Duodenal mucosa (tissue), 2 donors: ENCODE measurements at regions not wholly inside any gene's neighbourhood (a gene's known extent, or its start where the extent isn't known, plus 50 kb on each side); places are given as distances from the start of the nearest gene placed in this dataset.

Experiments used
- H3K27ac ChIP-seq: one replicate; pipeline ENCODE4 v1.7.0; 2013; ENCODE audit warnings: low read depth, low read length
- H3K27me3 ChIP-seq, 2 donors: one replicate each; pipeline ENCODE4 v1.7.0; 2013; ENCODE audit warnings: low read length in 2 of 2, control low read depth in 1 of 2; ENCODE audit not compliant: insufficient read depth in 2 of 2, control insufficient read depth in 1 of 2
- H3K36me3 ChIP-seq, 2 donors: one replicate each; pipeline ENCODE4 v1.7.0; 2013; ENCODE audit warnings: low read length in 2 of 2, control low read depth in 1 of 2; ENCODE audit not compliant: insufficient read depth in 2 of 2, control insufficient read depth in 1 of 2
- H3K4me1 ChIP-seq, 2 donors: one replicate each; pipeline ENCODE4 v1.7.0; 2013; ENCODE audit warnings: low read length in 2 of 2, control low read depth in 1 of 2; ENCODE audit not compliant: insufficient read depth in 2 of 2, control insufficient read depth in 1 of 2
- H3K4me3 ChIP-seq, 2 donors: one replicate each; pipeline ENCODE4 v1.7.0; 2013; ENCODE audit warnings: low read length in 2 of 2, low read depth in 1 of 2
- H3K9ac ChIP-seq, 2 donors: one replicate each; pipeline ENCODE4 v1.7.0; 2013; ENCODE audit warnings: low read length in 2 of 2, low read depth in 1 of 2
- H3K9me3 ChIP-seq, 2 donors: one replicate each; pipeline ENCODE4 v1.7.0; 2013; ENCODE audit warnings: low read length in 2 of 2, control low read depth in 1 of 2; ENCODE audit not compliant: control insufficient read depth in 1 of 2

DNA sequence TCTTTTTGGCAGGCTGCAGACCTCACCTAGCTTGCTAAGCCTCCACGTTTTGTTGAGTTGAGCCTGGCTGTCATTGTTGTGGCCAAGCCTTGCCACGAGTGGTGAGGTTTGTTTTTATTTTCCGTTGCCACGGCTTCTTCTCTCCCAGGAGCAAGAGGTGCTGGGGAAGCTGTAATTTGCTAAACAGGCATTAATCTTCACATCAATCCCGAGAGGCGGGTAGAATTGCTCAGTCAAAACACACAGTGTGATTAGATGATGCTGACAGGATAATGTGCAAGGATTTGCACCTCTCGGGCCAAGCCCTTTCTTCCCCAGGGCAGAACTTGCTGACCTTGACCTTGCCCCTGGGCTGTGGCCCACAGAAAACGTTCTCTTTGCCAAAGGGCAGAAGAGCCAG is 72.2 kb upstream of the ATP6AP2 start:
- Histone ChIP-seq H3K4me3 (no peak overlapping the region), H3K36me3 (no peaks in the 10 kb centered on the region), H3K9me3 (no peaks in the 10 kb centered on the region), H3K27ac (no peak overlapping the region), H3K27me3 (no peaks in the 10 kb centered on the region), H3K9ac (no peak overlapping the region), H3K4me1 (no peaks in the 10 kb centered on the region)

DNA sequence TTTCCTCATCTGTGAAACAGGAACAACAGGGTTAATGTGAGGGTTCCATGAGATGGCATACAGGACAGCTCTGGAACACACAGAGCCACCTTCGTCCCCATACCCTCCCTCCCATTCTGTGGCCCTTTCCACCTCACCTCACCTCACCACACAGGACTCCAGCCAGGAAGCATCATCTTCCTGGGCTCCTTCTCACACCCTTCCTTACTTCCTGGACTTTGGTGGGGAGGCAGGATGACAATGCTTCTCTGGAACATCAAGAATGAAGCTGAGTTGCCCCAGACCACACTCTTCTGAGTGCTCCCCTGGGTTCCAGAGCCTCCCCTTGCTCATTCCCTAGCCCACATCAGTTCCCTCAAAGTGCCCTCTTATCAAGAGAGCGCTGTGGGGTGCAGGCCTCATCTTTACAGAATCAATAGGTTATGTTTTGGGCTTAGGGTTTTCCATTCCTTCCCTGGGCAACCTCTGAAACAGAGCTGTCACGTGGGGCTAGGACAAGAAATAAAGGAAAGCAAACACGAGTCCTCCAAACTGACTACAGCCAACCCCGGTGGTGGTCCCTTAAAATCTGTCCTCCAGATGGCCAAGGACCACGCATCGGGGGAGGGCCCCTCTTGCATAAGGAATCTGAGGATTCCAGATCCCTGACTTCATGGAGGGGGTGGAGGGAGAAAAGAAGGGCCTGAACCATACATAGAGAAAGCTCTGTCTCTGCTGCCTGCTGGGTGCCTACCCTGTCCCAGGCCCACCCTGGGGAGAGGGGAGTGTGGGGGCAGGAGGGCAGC is 74.4 kb upstream of the ATP6AP2 start:
- Histone ChIP-seq H3K4me3 (no peak overlapping the region), H3K9me3 (no peaks in the 10 kb centered on the region), H3K4me1 (no peaks in the 10 kb centered on the region), H3K27me3 (no peaks in the 10 kb centered on the region), H3K27ac (no peak overlapping the region), H3K9ac (no peak overlapping the region), H3K36me3 (no peaks in the 10 kb centered on the region)

DNA sequence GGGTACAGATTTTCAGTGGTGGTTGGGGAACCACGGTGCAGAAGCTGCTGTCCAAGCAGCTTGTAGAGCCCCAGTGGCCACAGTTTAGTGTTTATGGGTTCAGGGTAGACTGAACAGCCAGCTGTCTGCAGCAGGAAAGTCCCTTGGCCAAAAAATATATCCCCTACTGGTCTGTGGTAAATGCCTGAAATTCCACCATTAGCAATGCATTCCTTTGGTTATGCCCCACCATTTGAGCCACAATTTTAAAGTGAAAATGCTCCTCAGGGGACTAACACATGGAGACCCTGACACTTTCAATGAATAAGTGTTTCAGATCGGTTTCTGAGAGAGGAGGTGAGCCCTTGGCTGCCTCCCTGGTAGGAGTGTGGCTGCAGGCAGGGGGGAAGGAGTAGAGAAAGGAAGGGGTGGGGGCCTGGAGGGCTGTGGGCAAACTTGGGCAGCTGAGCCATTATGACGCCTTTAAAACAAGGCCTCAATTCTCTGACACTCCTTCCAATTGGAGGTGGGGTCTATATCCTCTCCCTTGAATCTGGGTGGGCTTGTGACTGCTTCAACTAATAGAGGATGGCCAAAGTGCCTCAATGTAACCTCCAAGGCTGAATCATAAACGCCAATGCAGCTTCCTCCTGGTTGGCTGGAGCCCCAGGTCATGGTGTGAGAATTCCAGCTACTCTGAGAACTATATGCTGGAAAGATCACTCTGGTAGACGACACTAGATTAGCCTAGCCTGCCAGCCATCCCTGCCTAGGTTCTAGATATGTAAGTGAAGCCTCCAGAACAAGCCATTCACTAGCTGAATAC is 75.8 kb upstream of the ATP6AP2 start:
- Histone ChIP-seq H3K4me3 (no peak overlapping the region), H3K9me3 (no peaks in the 10 kb centered on the region), H3K9ac (no peak overlapping the region), H3K27ac (no peak overlapping the region), H3K27me3 (no peaks in the 10 kb centered on the region), H3K4me1 (no peaks in the 10 kb centered on the region), H3K36me3 (no peaks in the 10 kb centered on the region)

DNA sequence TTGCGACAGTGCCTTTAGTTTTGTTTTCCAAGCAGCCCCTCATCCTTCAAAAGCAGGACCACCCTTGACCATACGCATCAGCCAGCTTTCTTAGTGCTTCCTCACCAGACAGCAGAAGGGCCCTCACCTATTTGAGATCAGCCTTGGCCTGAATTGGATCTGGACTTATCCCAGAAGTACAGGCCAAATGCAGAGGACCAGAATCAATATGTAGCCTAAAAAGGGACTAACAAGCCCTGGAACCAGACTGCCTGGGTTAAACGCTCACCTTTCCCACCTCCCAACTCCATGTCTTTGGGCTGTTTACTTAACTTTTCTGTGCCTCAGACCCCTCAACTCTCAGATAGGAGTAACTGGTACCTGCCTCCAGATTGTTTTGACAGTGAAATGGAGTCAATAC is 77.7 kb upstream of the ATP6AP2 start:
- H3K27me3 ChIP-seq: no peaks in the 10 kb centered on the region
- no peaks in the 10 kb centered on the region for H3K4me1 ChIP-seq
- H3K9me3 ChIP-seq: no peaks in the 10 kb centered on the region
- no peak overlapping the region for H3K9ac ChIP-seq
- H3K4me3 ChIP-seq: no peak overlapping the region
- H3K27ac ChIP-seq: no peak overlapping the region
- H3K36me3 ChIP-seq: no peaks in the 10 kb centered on the region

DNA sequence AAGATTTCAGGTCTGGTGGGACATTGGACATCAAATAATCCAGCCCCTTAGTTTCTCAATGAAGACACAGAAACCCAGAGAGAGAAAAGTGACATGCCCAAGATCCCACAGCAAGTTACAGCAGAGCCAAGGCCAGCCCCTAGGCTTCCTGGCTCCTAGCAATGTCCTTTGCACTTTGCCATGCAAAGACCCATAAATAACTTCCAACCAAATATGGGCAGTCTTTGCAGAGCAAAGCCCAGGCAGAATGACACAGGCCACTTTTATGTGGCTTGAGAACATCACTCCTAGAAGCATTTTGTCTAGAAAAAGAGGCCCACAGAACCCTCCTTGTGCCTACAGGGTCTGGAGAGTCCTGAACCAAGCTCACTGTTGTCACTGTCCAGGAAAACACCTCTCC is 78.1 kb upstream of the ATP6AP2 start:
- H3K9me3 ChIP-seq: no peaks in the 10 kb centered on the region
- no peak overlapping the region for H3K27ac ChIP-seq
- H3K4me3 ChIP-seq: no peak overlapping the region
- H3K36me3 ChIP-seq: no peaks in the 10 kb centered on the region
- no peaks in the 10 kb centered on the region for H3K4me1 ChIP-seq
- no peak overlapping the region for H3K9ac ChIP-seq
- no peaks in the 10 kb centered on the region for H3K27me3 ChIP-seq

DNA sequence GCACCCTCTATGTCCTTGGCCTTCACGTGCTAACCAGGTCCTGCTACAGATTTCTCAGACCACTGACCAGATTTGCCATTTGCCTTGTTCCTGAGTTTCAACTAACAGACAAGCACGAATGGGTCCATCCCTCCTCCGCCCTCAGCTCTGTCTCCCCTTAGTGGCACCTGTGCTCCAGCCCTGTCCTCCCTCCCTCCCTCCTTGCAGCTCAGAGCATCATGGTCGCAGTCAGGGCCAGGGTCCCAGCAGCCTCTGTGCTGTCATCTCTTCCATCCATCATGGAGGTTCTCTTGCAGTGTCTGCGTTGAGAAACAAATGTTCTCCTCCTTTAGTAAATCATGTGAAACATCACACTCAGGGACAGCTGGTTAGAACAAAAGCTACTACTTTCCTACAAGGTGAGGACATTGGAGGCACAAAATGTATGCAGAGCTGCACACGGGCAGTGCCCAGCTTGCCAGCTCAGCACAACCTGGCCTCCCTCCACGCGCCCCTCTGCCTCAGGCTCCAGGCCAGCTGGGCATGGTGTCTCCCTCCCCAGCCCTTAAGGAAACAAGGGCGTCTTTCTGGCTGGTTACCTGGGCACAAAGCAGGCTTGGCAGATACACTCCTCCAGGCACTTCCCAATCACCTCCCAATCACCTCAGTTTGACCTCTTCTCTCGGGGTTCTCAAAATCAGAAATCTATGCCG is 79.5 kb upstream of the ATP6AP2 start:
- H3K27me3 ChIP-seq: no peaks in the 10 kb centered on the region

DNA sequence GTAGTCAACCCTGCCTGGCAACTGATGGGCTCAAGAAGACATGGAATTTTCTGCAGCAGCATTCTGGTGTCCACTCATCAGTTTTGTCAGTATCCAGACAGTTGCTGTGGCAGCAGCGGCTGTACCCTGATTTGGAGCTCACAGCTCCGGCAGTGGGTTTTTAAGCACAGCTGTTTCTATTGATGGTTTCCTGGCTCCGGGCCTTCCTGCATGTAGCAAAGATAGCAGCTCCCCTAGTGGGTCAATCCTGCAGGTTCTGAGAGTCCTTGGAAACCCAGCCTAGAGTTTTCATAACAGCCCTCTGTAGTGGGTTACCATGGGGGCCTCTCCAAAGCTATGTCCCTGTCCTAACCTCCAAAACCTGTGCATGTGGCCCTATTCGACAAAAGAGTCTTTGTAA is 84.0 kb upstream of the ATP6AP2 start:
- H3K9me3 ChIP-seq: no peaks in the 10 kb centered on the region
- H3K27me3 ChIP-seq: no peaks in the 10 kb centered on the region
- H3K27ac ChIP-seq: no peak overlapping the region
- no peaks in the 10 kb centered on the region for H3K36me3 ChIP-seq
- H3K4me1 ChIP-seq: no peaks in the 10 kb centered on the region
- no peak overlapping the region for H3K9ac ChIP-seq
- no peak overlapping the region for H3K4me3 ChIP-seq

More for the DNA sequence above, 79.5 kb upstream of the ATP6AP2 start:
- Histone ChIP-seq H3K4me1 (no peaks in the 10 kb centered on the region), H3K9ac (no peak overlapping the region), H3K9me3 (no peaks in the 10 kb centered on the region), H3K36me3 (no peaks in the 10 kb centered on the region), H3K27ac (no peak overlapping the region), H3K4me3 (no peak overlapping the region)

DNA sequence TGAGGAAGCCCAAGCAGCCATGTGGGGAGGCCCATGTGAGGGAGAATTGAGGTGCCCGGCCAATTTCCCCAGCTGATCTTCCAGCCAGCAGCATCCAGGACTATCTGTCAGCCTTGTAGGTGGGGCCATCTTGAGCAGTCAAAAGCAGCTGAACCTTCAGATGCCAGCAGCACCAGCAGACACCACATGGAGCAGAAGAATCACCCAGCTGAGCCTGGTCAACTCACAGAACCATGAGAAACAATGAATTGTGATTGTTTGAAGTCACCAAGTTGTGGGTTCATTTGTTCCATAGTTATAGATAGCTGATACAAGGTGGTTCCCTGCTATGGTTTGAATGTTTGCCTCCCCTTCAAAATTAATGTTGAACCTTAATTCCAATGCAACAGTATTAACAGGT is 85.1 kb upstream of the ATP6AP2 start:
- H3K9me3 ChIP-seq: no peaks in the 10 kb centered on the region
- H3K27me3 ChIP-seq: no peaks in the 10 kb centered on the region
- no peak overlapping the region for H3K4me3 ChIP-seq
- H3K4me1 ChIP-seq: no peaks in the 10 kb centered on the region
- no peak overlapping the region for H3K9ac ChIP-seq
- no peak overlapping the region for H3K27ac ChIP-seq
- no peaks in the 10 kb centered on the region for H3K36me3 ChIP-seq

DNA sequence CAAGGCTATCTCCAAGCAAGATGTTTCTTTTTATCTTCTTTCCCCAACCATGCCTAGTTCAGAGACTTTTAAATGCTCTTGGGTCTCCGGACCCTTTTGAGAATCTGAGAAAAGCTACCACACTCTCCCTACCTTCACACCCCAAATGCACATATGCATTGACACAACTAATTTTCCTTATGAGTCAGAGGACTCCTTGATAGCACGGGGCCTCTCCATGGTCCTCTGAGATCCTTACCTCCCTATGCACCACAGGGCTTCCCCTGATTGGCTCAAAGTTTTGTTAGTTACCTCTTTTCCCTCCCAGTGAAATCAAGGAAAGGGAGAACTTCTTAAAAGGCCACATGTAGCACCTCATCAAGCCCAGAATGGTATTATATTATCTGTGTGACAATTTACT is 86.8 kb upstream of the ATP6AP2 start:
- Histone ChIP-seq H3K4me3 (no peak overlapping the region), H3K9me3 (no peaks in the 10 kb centered on the region), H3K9ac (no peak overlapping the region), H3K27ac (no peak overlapping the region), H3K4me1 (no peaks in the 10 kb centered on the region), H3K27me3 (no peaks in the 10 kb centered on the region), H3K36me3 (no peaks in the 10 kb centered on the region)

DNA sequence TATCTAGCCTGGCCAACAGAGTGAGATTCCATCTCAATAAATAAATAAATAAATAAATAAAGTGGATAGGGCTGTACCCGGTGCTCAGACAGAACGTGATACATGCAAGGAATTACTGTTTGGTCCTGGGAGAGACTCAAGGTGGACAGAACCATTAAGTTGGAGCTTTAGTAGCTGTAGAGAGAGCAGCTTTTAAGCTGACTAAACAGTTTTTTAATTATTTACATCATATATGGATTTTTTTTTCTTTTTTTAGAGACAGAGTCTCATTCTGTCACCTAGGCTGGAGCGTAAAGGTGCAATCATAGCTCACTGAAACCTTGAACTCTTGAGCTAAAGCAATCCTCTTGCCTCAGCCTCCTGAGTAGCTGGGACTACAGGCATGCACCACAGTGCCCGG is 92.5 kb upstream of the ATP6AP2 start:
- H3K4me3 ChIP-seq: no peak overlapping the region
- H3K9ac ChIP-seq: no peak overlapping the region
- H3K36me3 ChIP-seq: no peaks in the 10 kb centered on the region
- no peak overlapping the region for H3K27ac ChIP-seq
- no peaks in the 10 kb centered on the region for H3K27me3 ChIP-seq
- H3K4me1 ChIP-seq: no peaks in the 10 kb centered on the region
- H3K9me3 ChIP-seq: no peaks in the 10 kb centered on the region
